GM23338 (cell line): ENCODE measurements at regions not wholly inside any gene's neighbourhood (a gene's known extent, or its start where the extent isn't known, plus 50 kb on each side); places are given as distances from the start of the nearest gene placed in this dataset.

Experiments used
- ATAC-seq: fragments of 200-7000 bp; cut with Tn5 transposase; 3 replicates; pipeline ENCODE4 v1.9.1; 2020
- DNase-seq: peaks from one replicate; pipeline ENCODE4 v3.0.0-alpha.2; 2015; ENCODE audit warnings: low spot score
- H2AFZ ChIP-seq: fragments of 200-600 bp; sonication (generic); 2 replicates; pipeline ENCODE4 v1.8.0; 2016; ENCODE audit warnings: antibody characterized with exemption, mild to moderate bottlenecking, moderate library complexity
- H3F3A ChIP-seq: fragments of 200-600 bp; sonication (generic); replicated peaks from 2 replicates; pipeline ENCODE4 v1.8.0; 2017; ENCODE audit warnings: antibody characterized with exemption, mixed run types, low read depth
- H3K27ac ChIP-seq: fragments of 200-600 bp; sonication (generic); 2 replicates; pipeline ENCODE4 v1.6.1; 2016; ENCODE audit warnings: low read depth
- H3K27me3 ChIP-seq: fragments of 200-600 bp; sonication (generic); 2 replicates; pipeline ENCODE4 v1.8.0; 2016; ENCODE audit warnings: mild to moderate bottlenecking, mixed run types, moderate library complexity; ENCODE audit not compliant: insufficient read depth
- H3K36me3 ChIP-seq: fragments of 200-600 bp; sonication (generic); 2 replicates; pipeline ENCODE4 v1.8.0; 2016; ENCODE audit warnings: mild to moderate bottlenecking; ENCODE audit not compliant: insufficient read depth
- H3K4me1 ChIP-seq: fragments of 200-600 bp; sonication (generic); 2 replicates; pipeline ENCODE4 v1.8.0; 2016; ENCODE audit warnings: mild to moderate bottlenecking, moderate library complexity; ENCODE audit not compliant: insufficient read depth
- H3K4me2 ChIP-seq: fragments of 200-600 bp; sonication (generic); 2 replicates; pipeline ENCODE4 v1.7.1; 2017; ENCODE audit warnings: mixed run types
- H3K4me3 ChIP-seq: fragments of 200-600 bp; sonication (generic); 2 replicates; pipeline ENCODE4 v1.6.1; 2016; ENCODE audit warnings: mixed run types
- H3K79me2 ChIP-seq: fragments of 200-600 bp; sonication (generic); replicated peaks from 2 replicates; pipeline ENCODE4 v1.8.0; 2017; ENCODE audit warnings: mild to moderate bottlenecking; ENCODE audit not compliant: insufficient read depth
- H3K9me2 ChIP-seq: fragments of 200-600 bp; sonication (generic); 2 replicates; pipeline ENCODE4 v1.8.0; 2017; ENCODE audit not compliant: insufficient read depth
- H4K20me1 ChIP-seq: fragments of 200-600 bp; sonication (generic); replicated peaks from 2 replicates; pipeline ENCODE4 v1.8.0; 2017; ENCODE audit warnings: mild to moderate bottlenecking; ENCODE audit not compliant: insufficient read depth
- H3K27ac Mint-ChIP-seq: 2 replicates; pipeline ENCODE4 v1.8.0; 2020; ENCODE audit warnings: inconsistent platforms, mild to moderate bottlenecking, moderate library complexity, mixed read lengths
- H3K27me3 Mint-ChIP-seq: 3 replicates; pipeline ENCODE4 v1.8.0; 2022; ENCODE audit warnings: low read depth, mild to moderate bottlenecking, moderate library complexity, mixed read lengths, inconsistent platforms; ENCODE audit not compliant: insufficient read depth, poor library complexity
- H3K36me3 Mint-ChIP-seq: 3 replicates; pipeline ENCODE4 v1.8.0; 2021; ENCODE audit warnings: low read depth, mild to moderate bottlenecking, inconsistent platforms, moderate library complexity, mixed read lengths
- H3K4me1 Mint-ChIP-seq: 3 replicates; pipeline ENCODE4 v1.8.0; 2020; ENCODE audit warnings: mild to moderate bottlenecking, inconsistent platforms, mixed read lengths
- H3K4me3 Mint-ChIP-seq: 3 replicates; pipeline ENCODE4 v1.8.0; 2021; ENCODE audit warnings: moderate library complexity, mild to moderate bottlenecking, inconsistent platforms, mixed read lengths
- H3K9me3 Mint-ChIP-seq: 3 replicates; pipeline ENCODE4 v1.8.0; 2020; ENCODE audit warnings: moderate library complexity, mild to moderate bottlenecking, inconsistent platforms, mixed read lengths
- CREB1 ChIP-seq: fragments of 250-450 bp; sonication (Bioruptor Pico); IDR thresholded peaks from 2 replicates; pipeline ENCODE4 v1.5.0; 2020; ENCODE audit warnings: low read depth, mild to moderate bottlenecking, moderate library complexity
- JUNB ChIP-seq: IDR thresholded peaks from one replicate; pipeline ENCODE4 v1.6.1; 2016; ENCODE audit warnings: antibody characterized with exemption; ENCODE audit not compliant: unreplicated experiment
- NANOG ChIP-seq: IDR thresholded peaks from 2 replicates; pipeline ENCODE4 v1.6.1; 2016; ENCODE audit warnings: antibody characterized with exemption, borderline replicate concordance
- POLR2AphosphoS5 ChIP-seq: IDR thresholded peaks from 2 replicates; pipeline ENCODE4 v1.6.1; 2016; ENCODE audit warnings: antibody characterized with exemption, low read depth
- STAT1 ChIP-seq: IDR thresholded peaks from one replicate; pipeline ENCODE4 v1.6.1; 2016; ENCODE audit warnings: antibody characterized with exemption; ENCODE audit not compliant: unreplicated experiment
- ZNF331 ChIP-seq: fragments of 250-450 bp; sonication (Bioruptor Pico); IDR thresholded peaks from 2 replicates; pipeline ENCODE4 v1.5.0; 2020; ENCODE audit warnings: low read depth, mild to moderate bottlenecking, moderate library complexity
- ZNF462 ChIP-seq: fragments of 250-450 bp; sonication (Bioruptor Pico); IDR thresholded peaks from 2 replicates; pipeline ENCODE4 v1.5.0; 2020; ENCODE audit warnings: mild to moderate bottlenecking, moderate library complexity
- TF ChIP-seq, protein P1 (sequence below), 2 experiments: fragments of 200-600 bp in 1 of 2; sonication (generic) in 1 of 2; conservative IDR thresholded peaks; 2 replicates each; pipeline versions ENCODE4 v1.5.1 to v1.6.1; 2016 to 2017; ENCODE audit warnings: antibody characterized with exemption in 2 of 2, low read depth in 2 of 2, mild to moderate bottlenecking in 2 of 2, moderate library complexity in 1 of 2
- TF ChIP-seq, protein P2 (sequence below): IDR thresholded peaks from one replicate; pipeline ENCODE4 v1.6.1; 2018; ENCODE audit warnings: antibody characterized with exemption; ENCODE audit not compliant: unreplicated experiment
- TF ChIP-seq, protein P3 (sequence below): IDR thresholded peaks from 2 replicates; pipeline ENCODE4 v1.6.1; 2016; ENCODE audit warnings: antibody characterized with exemption

- H3K36me3 ChIP-seq = no peaks in the 10 kb centered on the region
- Mint-ChIP-seq H3K27me3 (peaks cover 6% of the 10 kb centered on the region), H3K4me1 (peaks cover 31% of the 10 kb centered on the region), H3K27ac (no peak overlapping the region), H3K4me3 (no peak overlapping the region), H3K36me3 (peaks cover 11% of the 10 kb centered on the region; the same call in 2 of the 3 replicates), H3K9me3 (0 out of 3 replicates have a peak, but pooled peaks cover 5% of the 10 kb centered on the region)
- no peaks in the 10 kb centered on the region for H3K79me2 ChIP-seq
- peaks cover 12% of the 10 kb centered on the region for H3F3A ChIP-seq
- no peak overlapping the region for H3K27ac ChIP-seq
- no peaks in the 10 kb centered on the region for H3K9me2 ChIP-seq
- H4K20me1 ChIP-seq = no peaks in the 10 kb centered on the region
- H3K4me2 ChIP-seq = no peak overlapping the region
- peaks cover 29% of the 10 kb centered on the region for H3K4me1 ChIP-seq
- ATAC-seq = no peak
- H3K27me3 ChIP-seq = no peaks in the 10 kb centered on the region
- TF ChIP-seq POLR2AphosphoS5 (no peak), JUNB (no peak), NANOG (no peak)
- TF ChIP-seq, protein P1, sequence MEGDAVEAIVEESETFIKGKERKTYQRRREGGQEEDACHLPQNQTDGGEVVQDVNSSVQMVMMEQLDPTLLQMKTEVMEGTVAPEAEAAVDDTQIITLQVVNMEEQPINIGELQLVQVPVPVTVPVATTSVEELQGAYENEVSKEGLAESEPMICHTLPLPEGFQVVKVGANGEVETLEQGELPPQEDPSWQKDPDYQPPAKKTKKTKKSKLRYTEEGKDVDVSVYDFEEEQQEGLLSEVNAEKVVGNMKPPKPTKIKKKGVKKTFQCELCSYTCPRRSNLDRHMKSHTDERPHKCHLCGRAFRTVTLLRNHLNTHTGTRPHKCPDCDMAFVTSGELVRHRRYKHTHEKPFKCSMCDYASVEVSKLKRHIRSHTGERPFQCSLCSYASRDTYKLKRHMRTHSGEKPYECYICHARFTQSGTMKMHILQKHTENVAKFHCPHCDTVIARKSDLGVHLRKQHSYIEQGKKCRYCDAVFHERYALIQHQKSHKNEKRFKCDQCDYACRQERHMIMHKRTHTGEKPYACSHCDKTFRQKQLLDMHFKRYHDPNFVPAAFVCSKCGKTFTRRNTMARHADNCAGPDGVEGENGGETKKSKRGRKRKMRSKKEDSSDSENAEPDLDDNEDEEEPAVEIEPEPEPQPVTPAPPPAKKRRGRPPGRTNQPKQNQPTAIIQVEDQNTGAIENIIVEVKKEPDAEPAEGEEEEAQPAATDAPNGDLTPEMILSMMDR (conservative IDR thresholded peaks at IDR 0.05; ENCODE audit: low read depth in 2 of 2) = no peak
- no peak for DNase-seq
- no peak overlapping the region for H2AFZ ChIP-seq
- no peak overlapping the region for H3K4me3 ChIP-seq
Measured at GRCh38 chr5:124885490-124885889, 139.1 kb upstream of the ZNF608 start.

DNA sequence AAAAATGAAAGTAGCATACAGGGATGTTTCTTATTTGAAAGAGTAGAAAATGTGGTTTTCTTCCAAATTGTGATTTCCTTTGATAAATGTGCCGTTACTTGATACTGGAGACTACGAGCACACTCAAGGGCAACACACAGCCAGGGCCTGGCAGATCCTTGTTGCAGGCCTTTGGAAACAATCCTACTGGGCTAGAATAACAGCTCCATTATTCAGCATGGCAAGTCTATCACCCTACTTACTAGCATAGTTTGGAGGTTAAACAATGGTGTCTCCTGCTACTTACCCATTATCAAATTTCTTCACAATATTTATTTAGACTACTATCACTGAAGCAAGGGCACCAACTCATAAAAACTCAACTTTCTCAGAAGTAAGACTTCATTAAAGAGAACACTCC, 140.8 kb upstream of the ZNF608 start:
- H3K79me2 ChIP-seq = no peaks in the 10 kb centered on the region
- ATAC-seq (peak; percentile 64), DNase-seq (no peak)
- no peak overlapping the region for H2AFZ ChIP-seq
- Mint-ChIP-seq H3K36me3 (peaks cover 16% of the 10 kb centered on the region), H3K4me3 (no peak overlapping the region), H3K9me3 (0 out of 3 replicates have a peak, but pooled peaks cover 9% of the 10 kb centered on the region), H3K4me1 (peaks cover 31% of the 10 kb centered on the region), H3K27ac (no peak overlapping the region), H3K27me3 (peaks cover 6% of the 10 kb centered on the region)
- no peak overlapping the region for H3K4me2 ChIP-seq
- H3K27ac ChIP-seq = no peak overlapping the region
- no peaks in the 10 kb centered on the region for H3K27me3 ChIP-seq
- no peaks in the 10 kb centered on the region for H3K9me2 ChIP-seq
- no peaks in the 10 kb centered on the region for H3K36me3 ChIP-seq
- H4K20me1 ChIP-seq = no peaks in the 10 kb centered on the region
- H3K4me1 ChIP-seq = peaks cover 29% of the 10 kb centered on the region
- no peak overlapping the region for H3K4me3 ChIP-seq
- peaks cover 12% of the 10 kb centered on the region for H3F3A ChIP-seq
- TF ChIP-seq NANOG (no peak), STAT1 (no peak), ZNF331 (CRISPR knock-in tag) (no peak), JUNB (no peak), POLR2AphosphoS5 (no peak), ZNF462 (CRISPR knock-in tag) (no peak), CREB1 (CRISPR knock-in tag) (no peak)
- TF ChIP-seq, protein P2, sequence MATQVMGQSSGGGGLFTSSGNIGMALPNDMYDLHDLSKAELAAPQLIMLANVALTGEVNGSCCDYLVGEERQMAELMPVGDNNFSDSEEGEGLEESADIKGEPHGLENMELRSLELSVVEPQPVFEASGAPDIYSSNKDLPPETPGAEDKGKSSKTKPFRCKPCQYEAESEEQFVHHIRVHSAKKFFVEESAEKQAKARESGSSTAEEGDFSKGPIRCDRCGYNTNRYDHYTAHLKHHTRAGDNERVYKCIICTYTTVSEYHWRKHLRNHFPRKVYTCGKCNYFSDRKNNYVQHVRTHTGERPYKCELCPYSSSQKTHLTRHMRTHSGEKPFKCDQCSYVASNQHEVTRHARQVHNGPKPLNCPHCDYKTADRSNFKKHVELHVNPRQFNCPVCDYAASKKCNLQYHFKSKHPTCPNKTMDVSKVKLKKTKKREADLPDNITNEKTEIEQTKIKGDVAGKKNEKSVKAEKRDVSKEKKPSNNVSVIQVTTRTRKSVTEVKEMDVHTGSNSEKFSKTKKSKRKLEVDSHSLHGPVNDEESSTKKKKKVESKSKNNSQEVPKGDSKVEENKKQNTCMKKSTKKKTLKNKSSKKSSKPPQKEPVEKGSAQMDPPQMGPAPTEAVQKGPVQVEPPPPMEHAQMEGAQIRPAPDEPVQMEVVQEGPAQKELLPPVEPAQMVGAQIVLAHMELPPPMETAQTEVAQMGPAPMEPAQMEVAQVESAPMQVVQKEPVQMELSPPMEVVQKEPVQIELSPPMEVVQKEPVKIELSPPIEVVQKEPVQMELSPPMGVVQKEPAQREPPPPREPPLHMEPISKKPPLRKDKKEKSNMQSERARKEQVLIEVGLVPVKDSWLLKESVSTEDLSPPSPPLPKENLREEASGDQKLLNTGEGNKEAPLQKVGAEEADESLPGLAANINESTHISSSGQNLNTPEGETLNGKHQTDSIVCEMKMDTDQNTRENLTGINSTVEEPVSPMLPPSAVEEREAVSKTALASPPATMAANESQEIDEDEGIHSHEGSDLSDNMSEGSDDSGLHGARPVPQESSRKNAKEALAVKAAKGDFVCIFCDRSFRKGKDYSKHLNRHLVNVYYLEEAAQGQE = no peak
- TF ChIP-seq, protein P3, sequence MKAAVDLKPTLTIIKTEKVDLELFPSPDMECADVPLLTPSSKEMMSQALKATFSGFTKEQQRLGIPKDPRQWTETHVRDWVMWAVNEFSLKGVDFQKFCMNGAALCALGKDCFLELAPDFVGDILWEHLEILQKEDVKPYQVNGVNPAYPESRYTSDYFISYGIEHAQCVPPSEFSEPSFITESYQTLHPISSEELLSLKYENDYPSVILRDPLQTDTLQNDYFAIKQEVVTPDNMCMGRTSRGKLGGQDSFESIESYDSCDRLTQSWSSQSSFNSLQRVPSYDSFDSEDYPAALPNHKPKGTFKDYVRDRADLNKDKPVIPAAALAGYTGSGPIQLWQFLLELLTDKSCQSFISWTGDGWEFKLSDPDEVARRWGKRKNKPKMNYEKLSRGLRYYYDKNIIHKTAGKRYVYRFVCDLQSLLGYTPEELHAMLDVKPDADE = no peak
